IMR-90 (cell line): ENCODE measurements at regions not wholly inside any gene's neighbourhood (a gene's known extent, or its start where the extent isn't known, plus 50 kb on each side); places are given as distances from the start of the nearest gene placed in this dataset.

Source experiments
- ATAC-seq: fragments of 200-7000 bp; cut with Tn5 transposase; 2 replicates; pipeline ENCODE4 v1.9.1; 2020; ENCODE audit warnings: low read depth, mild to moderate bottlenecking, moderate library complexity
- BruUV-seq: library from RNA; stranded (reverse); fragments of 400-500 nt; replicated peaks from 2 replicates; lab custom pipeline; 2021; lab: Mats Ljungman, UMichigan
- CTCF ChIA-PET: fragments of 300-600 bp; formaldehyde crosslinking; extraction: SDS; loops from one replicate; lab custom pipeline; 2021; ENCODE audit warnings: antibody characterized with exemption; lab: Yijun Ruan, JAX
- POLR2A ChIA-PET: fragments of 300-600 bp; sonication (Branson Sonifier 250); formaldehyde crosslinking; loops from one replicate; lab custom pipeline; 2022; ENCODE audit warnings: antibody characterized with exemption; ENCODE audit not compliant: unreplicated experiment; lab: Charles Lee
- DNase-seq: peaks from one replicate; pipeline ENCODE4 v3.0.0; 2013
- H2AFZ ChIP-seq: replicated peaks from 2 replicates; pipeline ENCODE3; 2013; ENCODE audit warnings: low read length, mild to moderate bottlenecking; ENCODE audit not compliant: poor library complexity
- H2AK5ac ChIP-seq: 2 replicates; pipeline ENCODE4 v1.6.1; 2013; ENCODE audit warnings: low read depth, low read length, inconsistent platforms
- H2AK9ac ChIP-seq: replicated peaks from 2 replicates; pipeline ENCODE3; 2013; ENCODE audit warnings: mild to moderate bottlenecking, low read depth, low read length, moderate library complexity; ENCODE audit not compliant: poor library complexity
- H2BK120ac ChIP-seq: 2 replicates; pipeline ENCODE4 v1.6.1; 2013; ENCODE audit warnings: low read depth, low read length, inconsistent platforms
- H2BK15ac ChIP-seq: 3 replicates; pipeline ENCODE4 v1.6.1; 2013; ENCODE audit warnings: low read depth, low read length, inconsistent platforms
- H2BK20ac ChIP-seq: 2 replicates; pipeline ENCODE4 v1.6.1; 2013; ENCODE audit warnings: low read depth, mild to moderate bottlenecking, inconsistent platforms, low read length, moderate library complexity
- H2BK5ac ChIP-seq: 2 replicates; pipeline ENCODE4 v1.6.1; 2013; ENCODE audit warnings: mild to moderate bottlenecking, low read depth, low read length, inconsistent platforms; ENCODE audit not compliant: poor library complexity, severe bottlenecking
- H3K14ac ChIP-seq: replicated peaks from 2 replicates; pipeline ENCODE4 v1.6.1; 2013; ENCODE audit warnings: low read depth, low read length, inconsistent platforms
- H3K18ac ChIP-seq: 2 replicates; pipeline ENCODE4 v1.6.1; 2013; ENCODE audit warnings: low read depth, low read length, control low read depth
- H3K23ac ChIP-seq: 2 replicates; pipeline ENCODE4 v1.6.1; 2013; ENCODE audit warnings: low read depth, low read length, inconsistent platforms
- H3K27ac ChIP-seq: 2 replicates; pipeline ENCODE4 v1.5.1; 2013; ENCODE audit warnings: mild to moderate bottlenecking, control low read depth, low read length; ENCODE audit not compliant: insufficient read depth
- H3K27me3 ChIP-seq: 2 replicates; pipeline ENCODE4 v1.6.1; 2013; ENCODE audit warnings: low read length; ENCODE audit not compliant: control insufficient read depth, insufficient read depth
- H3K36me3 ChIP-seq: 2 replicates; pipeline ENCODE4 v1.6.1; 2013; ENCODE audit warnings: low read length, mixed read lengths; ENCODE audit not compliant: control insufficient read depth, insufficient read depth
- H3K4ac ChIP-seq: 2 replicates; pipeline ENCODE4 v1.6.1; 2013; ENCODE audit warnings: low read depth, low read length, inconsistent platforms
- H3K4me1 ChIP-seq: 2 replicates; pipeline ENCODE4 v1.6.1; 2013; ENCODE audit warnings: low read length, mixed read lengths; ENCODE audit not compliant: control insufficient read depth, insufficient read depth
- H3K4me2 ChIP-seq: 2 replicates; pipeline ENCODE4 v1.6.1; 2013; ENCODE audit warnings: low read depth, mild to moderate bottlenecking, control low read depth, low read length, moderate library complexity
- H3K4me3 ChIP-seq: 2 replicates; pipeline ENCODE4 v1.5.1; 2013; ENCODE audit warnings: low read depth, mild to moderate bottlenecking, control low read depth, low read length, moderate library complexity; ENCODE audit not compliant: insufficient read depth
- H3K56ac ChIP-seq: 2 replicates; pipeline ENCODE4 v1.6.1; 2013; ENCODE audit warnings: low read length, inconsistent platforms; ENCODE audit not compliant: insufficient read depth; ENCODE audit errors: extremely low read depth
- H3K79me1 ChIP-seq, 2 experiments: 2 replicates each; pipeline ENCODE4 v1.6.1; 2013; ENCODE audit warnings: low read length in 2 of 2, inconsistent platforms in 1 of 2, low read depth in 1 of 2
- H3K9ac ChIP-seq: 2 replicates; pipeline ENCODE4 v1.6.1; 2013; ENCODE audit warnings: low read depth, low read length, control low read depth
- H3K9me1 ChIP-seq: 2 replicates; pipeline ENCODE4 v1.6.1; 2013; ENCODE audit warnings: low read length, inconsistent platforms; ENCODE audit not compliant: insufficient read depth
- H3K9me3 ChIP-seq: 2 replicates; pipeline ENCODE4 v1.6.1; 2013; ENCODE audit warnings: low read length; ENCODE audit not compliant: control insufficient read depth, insufficient read depth
- H4K20me1 ChIP-seq: 2 replicates; pipeline ENCODE4 v1.6.1; 2013; ENCODE audit warnings: low read length, inconsistent platforms; ENCODE audit not compliant: insufficient read depth
- H4K5ac ChIP-seq: 2 replicates; pipeline ENCODE4 v1.6.1; 2013; ENCODE audit warnings: mild to moderate bottlenecking, low read depth, low read length, control low read depth
- H4K8ac ChIP-seq, 2 experiments: 2 replicates each; pipeline ENCODE4 v1.6.1; 2013; ENCODE audit warnings: low read depth in 2 of 2, low read length in 2 of 2, control low read depth in 1 of 2, inconsistent platforms in 1 of 2
- H4K91ac ChIP-seq: 2 replicates; pipeline ENCODE4 v1.6.1; 2013; ENCODE audit warnings: low read depth, low read length, inconsistent platforms; ENCODE audit not compliant: insufficient read depth
- CEBPB ChIP-seq: IDR thresholded peaks from 2 replicates; pipeline ENCODE4 v1.6.1; 2012; ENCODE audit warnings: low read depth, low read length, improper control_type of control experiment
- MXI1 ChIP-seq: IDR thresholded peaks from 2 replicates; pipeline ENCODE4 v1.6.1; 2012; ENCODE audit warnings: low read depth, mild to moderate bottlenecking, low read length, moderate library complexity, borderline replicate concordance
- POLR2A ChIP-seq: IDR thresholded peaks from 2 replicates; pipeline ENCODE4 v1.6.1; 2012; ENCODE audit warnings: mild to moderate bottlenecking, low read depth, low read length
- SMC3 ChIP-seq: fragments of 150-350 bp; IDR thresholded peaks from 2 replicates; pipeline ENCODE4 v1.6.1; 2016; ENCODE audit warnings: low read depth, mild to moderate bottlenecking, antibody characterized with exemption, low read length, moderate library complexity
- WGBS, 2 experiments: methylation state at CpG; one replicate each; pipeline versions ENCODE4 v1.1.5 to v1.1.7; 2013; ENCODE audit warnings: missing lambda C conversion rate in 2 of 2; ENCODE audit not compliant: insufficient read length in 1 of 2; ENCODE audit errors: extremely low coverage in 2 of 2; 5-methylcytosine and 5-hydroxymethylcytosine counted together
- dilution Hi-C: fragments of 300-500 bp; cut with HindIII; formaldehyde crosslinking; loops from one replicate; pipeline ENCODE4 v1.14.3; 2018; ENCODE audit warnings: low sequenced_read_pairs; ENCODE audit not compliant: unreplicated experiment
- in situ Hi-C: fragments of 300-500 bp; cut with MboI; formaldehyde crosslinking; loops from 3 replicates; pipeline ENCODE4 v1.14.3; 2019; ENCODE audit warnings: low sequenced_read_pairs, inconsistent platforms, mixed read lengths
- intact Hi-C: fragments of 100-400 bp; cut with micrococcal nuclease; formaldehyde crosslinking; loops from 2 replicates; pipeline ENCODE4 v1.10.0; 2022
- TF ChIP-seq, protein P1 (sequence below): fragments of 150-350 bp; IDR thresholded peaks from 2 replicates; pipeline ENCODE4 v1.6.1; 2016; ENCODE audit warnings: low read depth, mild to moderate bottlenecking, low read length, moderate library complexity, borderline replicate concordance
- TF ChIP-seq, protein P2 (sequence below): conservative IDR thresholded peaks from 2 replicates; pipeline ENCODE4 v1.5.1; 2012; ENCODE audit warnings: mild to moderate bottlenecking, low read depth, low read length, improper control_type of control experiment

DNA sequence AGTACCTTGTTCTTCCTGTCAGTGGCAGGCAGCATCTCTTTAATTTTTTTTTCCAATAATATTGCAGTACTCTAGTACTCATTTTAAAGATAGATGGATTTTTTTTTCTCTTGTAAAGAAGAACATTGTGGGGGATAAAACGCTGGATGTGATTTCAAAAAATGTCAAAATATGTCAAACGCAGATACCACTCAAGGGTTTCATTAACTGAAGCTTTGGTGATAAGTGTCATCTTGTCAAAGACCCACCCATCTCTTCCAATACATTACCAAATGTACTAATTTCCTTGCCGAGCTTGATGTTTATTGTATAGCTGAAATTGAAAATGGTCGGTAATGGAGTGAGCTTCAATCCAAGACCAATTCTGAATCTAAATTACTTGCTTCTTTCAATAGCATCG lies 332.4 kb upstream of the SOX2 start:
- H3K9me1 ChIP-seq, result no peaks in the 10 kb centered on the region
- H3K9ac ChIP-seq, result no peak overlapping the region
- no peak overlapping the region for H4K5ac ChIP-seq
- CTCF ChIA-PET, result interaction anchor here (0.7 kb wide), 1 partner anchor 24 kb away, joined by 3 read pairs; no protein-coding TSS in a partner anchor
- no peak for ATAC-seq
- no peak for DNase-seq
- H3K4ac ChIP-seq, result no peak overlapping the region
- dilution Hi-C loops, result no loop called here
- H3K9me3 ChIP-seq, result peaks cover 7% of the 10 kb centered on the region
- no peaks in the 10 kb centered on the region for H3K79me1 ChIP-seq
- H3K27ac ChIP-seq, result no peak overlapping the region
- H4K20me1 ChIP-seq, result no peaks in the 10 kb centered on the region
- no TSS peak for BruUV-seq
- H3K4me1 ChIP-seq, result no peaks in the 10 kb centered on the region
- H2AK9ac ChIP-seq, result no peak overlapping the region
- no peak overlapping the region for H2BK5ac ChIP-seq
- no peak overlapping the region for H2BK15ac ChIP-seq
- no peak overlapping the region for H3K18ac ChIP-seq
- no peak overlapping the region for H3K23ac ChIP-seq
- H3K56ac ChIP-seq, result no peak overlapping the region
- no peak overlapping the region for H2BK120ac ChIP-seq
- no peak overlapping the region for H4K91ac ChIP-seq
- H3K4me3 ChIP-seq, result no peak overlapping the region
- in situ Hi-C loops, result no loop called here
- no CpG with 5 or more reads among the region's 5 CpGs for WGBS, 2 experiments
- TF ChIP-seq, protein P1, sequence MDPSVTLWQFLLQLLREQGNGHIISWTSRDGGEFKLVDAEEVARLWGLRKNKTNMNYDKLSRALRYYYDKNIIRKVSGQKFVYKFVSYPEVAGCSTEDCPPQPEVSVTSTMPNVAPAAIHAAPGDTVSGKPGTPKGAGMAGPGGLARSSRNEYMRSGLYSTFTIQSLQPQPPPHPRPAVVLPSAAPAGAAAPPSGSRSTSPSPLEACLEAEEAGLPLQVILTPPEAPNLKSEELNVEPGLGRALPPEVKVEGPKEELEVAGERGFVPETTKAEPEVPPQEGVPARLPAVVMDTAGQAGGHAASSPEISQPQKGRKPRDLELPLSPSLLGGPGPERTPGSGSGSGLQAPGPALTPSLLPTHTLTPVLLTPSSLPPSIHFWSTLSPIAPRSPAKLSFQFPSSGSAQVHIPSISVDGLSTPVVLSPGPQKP, result no peak
- TF ChIP-seq MXI1 (no peak), SMC3 (no peak), POLR2A (no peak), CEBPB (no peak)
- TF ChIP-seq, protein P2, sequence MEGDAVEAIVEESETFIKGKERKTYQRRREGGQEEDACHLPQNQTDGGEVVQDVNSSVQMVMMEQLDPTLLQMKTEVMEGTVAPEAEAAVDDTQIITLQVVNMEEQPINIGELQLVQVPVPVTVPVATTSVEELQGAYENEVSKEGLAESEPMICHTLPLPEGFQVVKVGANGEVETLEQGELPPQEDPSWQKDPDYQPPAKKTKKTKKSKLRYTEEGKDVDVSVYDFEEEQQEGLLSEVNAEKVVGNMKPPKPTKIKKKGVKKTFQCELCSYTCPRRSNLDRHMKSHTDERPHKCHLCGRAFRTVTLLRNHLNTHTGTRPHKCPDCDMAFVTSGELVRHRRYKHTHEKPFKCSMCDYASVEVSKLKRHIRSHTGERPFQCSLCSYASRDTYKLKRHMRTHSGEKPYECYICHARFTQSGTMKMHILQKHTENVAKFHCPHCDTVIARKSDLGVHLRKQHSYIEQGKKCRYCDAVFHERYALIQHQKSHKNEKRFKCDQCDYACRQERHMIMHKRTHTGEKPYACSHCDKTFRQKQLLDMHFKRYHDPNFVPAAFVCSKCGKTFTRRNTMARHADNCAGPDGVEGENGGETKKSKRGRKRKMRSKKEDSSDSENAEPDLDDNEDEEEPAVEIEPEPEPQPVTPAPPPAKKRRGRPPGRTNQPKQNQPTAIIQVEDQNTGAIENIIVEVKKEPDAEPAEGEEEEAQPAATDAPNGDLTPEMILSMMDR, result no peak
- H2BK20ac ChIP-seq, result no peak overlapping the region
- no peaks in the 10 kb centered on the region for H3K36me3 ChIP-seq
- no peak overlapping the region for H3K14ac ChIP-seq
- no peak overlapping the region for H2AK5ac ChIP-seq
- no peaks in the 10 kb centered on the region for H3K27me3 ChIP-seq
- no peak overlapping the region for H3K4me2 ChIP-seq
- no peak overlapping the region for H2AFZ ChIP-seq
- H4K8ac ChIP-seq, result no peak overlapping the region
- POLR2A ChIA-PET, result no interaction called here
- intact Hi-C loops, result no loop called here
